Erythroblast (primary cell): ENCODE measurements at regions not wholly inside any gene's neighbourhood (a gene's known extent, or its start where the extent isn't known, plus 50 kb on each side); places are given as distances from the start of the nearest gene placed in this dataset.

Experiments
- GATA1 ChIP-seq: IDR thresholded peaks from 2 replicates; pipeline ENCODE4 v1.6.1; 2011; ENCODE audit warnings: low read depth, mild to moderate bottlenecking, control low read depth, low read length, moderate library complexity
- POLR2A ChIP-seq: IDR thresholded peaks from 2 replicates; pipeline ENCODE4 v1.6.1; 2011; ENCODE audit warnings: mild to moderate bottlenecking, low read length

- TF ChIP-seq POLR2A (no peak), GATA1 (no peak)
Observed at GRCh38 chr2:126049461-126049860, 606.5 kb upstream of the GYPC start.
